ENCODE measurements at regions not wholly inside any gene's neighbourhood (a gene's known extent, or its start where the extent isn't known, plus 50 kb on each side); places are given as distances from the start of the nearest gene placed in this dataset.
A peak's percentile ranks its signal among the peaks of the same experiment; 100 is the strongest.

GRCh38 chr4:151895671-151896070, 134.9 kb upstream of the GATB start:
- in situ Hi-C loops (cut with HindIII; ENCODE audit: low pct_ligation_motif_present, low sequenced_read_pairs), result no loop called here
- H3K4me3 ChIP-seq (ENCODE audit: low read depth, low read length), result no peak overlapping the region
- DNase-seq, result no peak
- no peak for TF ChIP-seq CTCF (IDR thresholded peaks at IDR 0.05; ENCODE audit: low read depth, low read length, missing control alignments)
- no peaks in the 10 kb centered on the region for H3K27me3 ChIP-seq (replicated peaks)
- H3K36me3 ChIP-seq (replicated peaks), result no peaks in the 10 kb centered on the region
- no peak overlapping the region for H3K27ac ChIP-seq

GRCh38 chr4:151894246-151894645, 133.4 kb upstream of the GATB start:
- no peak for DNase-seq
- no peak for TF ChIP-seq CTCF (IDR thresholded peaks at IDR 0.05; ENCODE audit: low read depth, low read length, missing control alignments)
- Histone ChIP-seq H3K36me3 (replicated peaks) (no peaks in the 10 kb centered on the region), H3K4me3 (ENCODE audit: low read depth, low read length) (no peak overlapping the region), H3K27me3 (replicated peaks) (no peaks in the 10 kb centered on the region), H3K27ac (no peak overlapping the region)
- in situ Hi-C loops (cut with HindIII; ENCODE audit: low pct_ligation_motif_present, low sequenced_read_pairs), result no loop called here

GRCh38 chr4:151888367-151888866, 127.6 kb upstream of the GATB start:
- Histone ChIP-seq H3K4me3 (ENCODE audit: low read depth, low read length) (no peak overlapping the region), H3K27ac (no peak overlapping the region), H3K36me3 (replicated peaks) (no peaks in the 10 kb centered on the region), H3K27me3 (replicated peaks) (no peaks in the 10 kb centered on the region)
- DNase-seq, result no peak
- no peak for TF ChIP-seq CTCF (IDR thresholded peaks at IDR 0.05; ENCODE audit: low read depth, low read length, missing control alignments)
- in situ Hi-C loops (cut with HindIII; ENCODE audit: low pct_ligation_motif_present, low sequenced_read_pairs), result no loop called here

GRCh38 chr4:151887816-151888180, 127.0 kb upstream of the GATB start:
- in situ Hi-C loops (cut with HindIII; ENCODE audit: low pct_ligation_motif_present, low sequenced_read_pairs), result no loop called here
- DNase-seq, result no peak
- Histone ChIP-seq H3K27ac (no peak overlapping the region), H3K36me3 (replicated peaks) (no peaks in the 10 kb centered on the region), H3K27me3 (replicated peaks) (no peaks in the 10 kb centered on the region), H3K4me3 (ENCODE audit: low read depth, low read length) (no peak overlapping the region)
- no peak for TF ChIP-seq CTCF (IDR thresholded peaks at IDR 0.05; ENCODE audit: low read depth, low read length, missing control alignments)

- Histone ChIP-seq H3K27ac (no peak overlapping the region), H3K4me3 (ENCODE audit: low read depth, low read length) (no peak overlapping the region), H3K27me3 (replicated peaks) (no peaks in the 10 kb centered on the region), H3K36me3 (replicated peaks) (no peaks in the 10 kb centered on the region)
- in situ Hi-C loops (cut with HindIII; ENCODE audit: low pct_ligation_motif_present, low sequenced_read_pairs), result no loop called here
- DNase-seq, result peak; percentile 61
- TF ChIP-seq CTCF (IDR thresholded peaks at IDR 0.05; ENCODE audit: low read depth, low read length, missing control alignments), result no peak
These were observed 126.4 kb upstream of the GATB start for GRCh38 chr4:151887031-151887815.

- no peak for TF ChIP-seq CTCF (IDR thresholded peaks at IDR 0.05; ENCODE audit: low read depth, low read length, missing control alignments)
- no peak for DNase-seq
- H3K27ac ChIP-seq, result no peak overlapping the region
- H3K4me3 ChIP-seq (ENCODE audit: low read depth, low read length), result no peak overlapping the region
- in situ Hi-C loops (cut with HindIII; ENCODE audit: low pct_ligation_motif_present, low sequenced_read_pairs), result no loop called here
- no peaks in the 10 kb centered on the region for H3K27me3 ChIP-seq (replicated peaks)
- no peaks in the 10 kb centered on the region for H3K36me3 ChIP-seq (replicated peaks)
These were observed 124.3 kb upstream of the GATB start for GRCh38 chr4:151885123-151885522.
